PC-9 (cell line): ENCODE measurements at regions not wholly inside any gene's neighbourhood (a gene's known extent, or its start where the extent isn't known, plus 50 kb on each side); places are given as distances from the start of the nearest gene placed in this dataset.

Experiments
- BruUV-seq: library from RNA; stranded (reverse); fragments of 400-500 nt; replicated peaks from 2 replicates; lab custom pipeline; 2021; lab: Mats Ljungman, UMichigan
- CTCF ChIA-PET: fragments of 300-600 bp; sonication (Branson Sonifier 250); formaldehyde crosslinking; loops from one replicate; lab custom pipeline; 2022; ENCODE audit warnings: antibody characterized with exemption; lab: Charles Lee
- POLR2A ChIA-PET: fragments of 300-600 bp; sonication (Branson Sonifier 250); formaldehyde crosslinking; loops from one replicate; lab custom pipeline; 2022; ENCODE audit warnings: antibody characterized with exemption; ENCODE audit not compliant: unreplicated experiment; lab: Charles Lee
- DNase-seq, 2 experiments: peaks; one replicate each; pipeline versions ENCODE4 v3.0.0 to v3.0.0-alpha.2; 2015 to 2022; ENCODE audit warnings: mixed read lengths in 1 of 2
- H2AFZ ChIP-seq: fragments of 200-600 bp; sonication (generic); 2 replicates; pipeline ENCODE4 v1.8.1; 2017; ENCODE audit warnings: antibody characterized with exemption
- H3F3A ChIP-seq: fragments of 200-600 bp; sonication (generic); 2 replicates; pipeline ENCODE4 v1.8.1; 2017; ENCODE audit warnings: antibody characterized with exemption, mild to moderate bottlenecking, low read depth; ENCODE audit not compliant: insufficient read depth
- H3K27ac ChIP-seq: fragments of 200-600 bp; sonication (generic); 2 replicates; pipeline ENCODE4 v1.6.1; 2016; ENCODE audit warnings: mixed run types
- H3K27me3 ChIP-seq: fragments of 200-600 bp; sonication (generic); 2 replicates; pipeline ENCODE4 v1.6.1; 2016; ENCODE audit warnings: low read depth, mixed run types; ENCODE audit not compliant: insufficient read depth
- H3K36me3 ChIP-seq: fragments of 200-600 bp; sonication (generic); 2 replicates; pipeline ENCODE4 v1.6.1; 2016; ENCODE audit warnings: low read depth, mixed run types
- H3K4me1 ChIP-seq: fragments of 200-600 bp; sonication (generic); replicated peaks from 2 replicates; pipeline ENCODE4 v1.6.1; 2016; ENCODE audit warnings: mixed run types; ENCODE audit not compliant: insufficient read depth
- H3K4me2 ChIP-seq: fragments of 200-600 bp; sonication (generic); 2 replicates; pipeline ENCODE4 v1.6.1; 2017; ENCODE audit warnings: mixed run types
- H3K4me3 ChIP-seq: fragments of 200-600 bp; sonication (generic); 2 replicates; pipeline ENCODE4 v1.6.1; 2016; ENCODE audit warnings: mixed run types
- H3K79me2 ChIP-seq: fragments of 200-600 bp; sonication (generic); 2 replicates; pipeline ENCODE4 v1.6.1; 2017; ENCODE audit warnings: low read depth, mixed run types
- H3K9me2 ChIP-seq: fragments of 200-600 bp; sonication (generic); 2 replicates; pipeline ENCODE4 v1.8.1; 2017; ENCODE audit warnings: mild to moderate bottlenecking; ENCODE audit not compliant: insufficient read depth
- H3K9me3 ChIP-seq: fragments of 200-600 bp; sonication (generic); 2 replicates; pipeline ENCODE4 v1.8.1; 2016; ENCODE audit warnings: low read depth; ENCODE audit not compliant: insufficient read depth
- H4K20me1 ChIP-seq: fragments of 200-600 bp; sonication (generic); 2 replicates; pipeline ENCODE4 v1.8.1; 2017; ENCODE audit not compliant: insufficient read depth
- CTCF ChIP-seq: fragments of 200-600 bp; sonication (generic); conservative IDR thresholded peaks from 2 replicates; pipeline ENCODE4 v1.6.1; 2017; ENCODE audit warnings: mixed run types, antibody characterized with exemption, mild to moderate bottlenecking, moderate library complexity
- EZH2 ChIP-seq: fragments of 200-600 bp; sonication (generic); IDR thresholded peaks from 2 replicates; pipeline ENCODE4 v1.8.0; 2017; ENCODE audit warnings: antibody characterized with exemption, low read depth
- intact Hi-C: fragments of 100-400 bp; cut with micrococcal nuclease; formaldehyde crosslinking; loops from one replicate; pipeline ENCODE4 v1.10.0; 2022; ENCODE audit not compliant: unreplicated experiment

- H3K4me2 ChIP-seq = no peak overlapping the region
These were observed 80.9 kb upstream of the ABCB5 start for GRCh38 chr7:20534543-20534942.

GRCh38 chr7:20535541-20535940 is 79.9 kb upstream of the ABCB5 start:
- ChIA-PET CTCF (no interaction called here), POLR2A (no interaction called here)
- no peak for DNase-seq
- H2AFZ ChIP-seq = peak overlapping the region; percentile 42
- BruUV-seq = no TSS peak
- H3K27me3 ChIP-seq = no peaks in the 10 kb centered on the region
- no peaks in the 10 kb centered on the region for H3K4me1 ChIP-seq
- no peaks in the 10 kb centered on the region; the same call in 1 of the 2 replicates for H3K9me3 ChIP-seq
- H4K20me1 ChIP-seq = no peaks in the 10 kb centered on the region
- H3K79me2 ChIP-seq = no peaks in the 10 kb centered on the region
- no peaks in the 10 kb centered on the region for H3F3A ChIP-seq
- H3K4me3 ChIP-seq = no peak overlapping the region
- H3K36me3 ChIP-seq = no peaks in the 10 kb centered on the region
- no peak for TF ChIP-seq EZH2
- no peak for TF ChIP-seq CTCF
- intact Hi-C loops = no loop called here
- H3K27ac ChIP-seq = no peak overlapping the region
- H3K4me2 ChIP-seq = no peak overlapping the region
- H3K9me2 ChIP-seq = no peaks in the 10 kb centered on the region

More at GRCh38 chr7:20534543-20534942, 80.9 kb upstream of the ABCB5 start:
- ChIA-PET POLR2A (no interaction called here), CTCF (no interaction called here)
- H3F3A ChIP-seq = no peaks in the 10 kb centered on the region
- H4K20me1 ChIP-seq = no peaks in the 10 kb centered on the region
- no peaks in the 10 kb centered on the region for H3K36me3 ChIP-seq
- BruUV-seq = no TSS peak
- no peaks in the 10 kb centered on the region for H3K27me3 ChIP-seq
- no peak overlapping the region for H3K4me3 ChIP-seq
- H2AFZ ChIP-seq = no peak overlapping the region
- TF ChIP-seq CTCF = no peak
- no peak for TF ChIP-seq EZH2
- no peaks in the 10 kb centered on the region for H3K79me2 ChIP-seq
- intact Hi-C loops = no loop called here
- no peak for DNase-seq
- H3K9me2 ChIP-seq = no peaks in the 10 kb centered on the region
- no peak overlapping the region for H3K27ac ChIP-seq
- no peaks in the 10 kb centered on the region; the same call in 1 of the 2 replicates for H3K9me3 ChIP-seq
- H3K4me1 ChIP-seq = no peaks in the 10 kb centered on the region

- no peaks in the 10 kb centered on the region for H3F3A ChIP-seq
- intact Hi-C loops = no loop called here
- H3K4me1 ChIP-seq = no peaks in the 10 kb centered on the region
- H3K9me2 ChIP-seq = no peaks in the 10 kb centered on the region
- H3K27me3 ChIP-seq = no peaks in the 10 kb centered on the region
- no peak overlapping the region for H3K27ac ChIP-seq
- no peak for TF ChIP-seq EZH2
- peak; percentile 46; the same call in 1 of the 2 replicates for TF ChIP-seq CTCF
- no peak overlapping the region for H3K4me3 ChIP-seq
- no peak overlapping the region for H2AFZ ChIP-seq
- H4K20me1 ChIP-seq = no peaks in the 10 kb centered on the region
- no peaks in the 10 kb centered on the region for H3K79me2 ChIP-seq
- no peaks in the 10 kb centered on the region; the same call in 1 of the 2 replicates for H3K9me3 ChIP-seq
- no TSS peak for BruUV-seq
- no peak for DNase-seq
- POLR2A ChIA-PET = interaction anchor here (0.6 kb wide), 1 partner anchor 1406 kb away, joined by 6 read pairs; no protein-coding TSS in a partner anchor
- H3K36me3 ChIP-seq = no peaks in the 10 kb centered on the region
- CTCF ChIA-PET = interaction anchor here (0.7 kb wide), 1 partner anchor 508 kb away, joined by 4 read pairs; no protein-coding TSS in a partner anchor
- no peak overlapping the region for H3K4me2 ChIP-seq
These were observed 76.3 kb upstream of the ABCB5 start for GRCh38 chr7:20539201-20539600.
